ENCODE measurements at regions not wholly inside any gene's neighbourhood (a gene's known extent, or its start where the extent isn't known, plus 50 kb on each side); places are given as distances from the start of the nearest gene placed in this dataset.
A peak's percentile ranks its signal among the peaks of the same experiment; 100 is the strongest.

GRCh38 chr3:124459678-124460077 is 270.6 kb upstream of the UMPS start:
- Histone ChIP-seq H3K27me3 (replicated peaks in 1 of 2; ENCODE audit: control insufficient read depth in 2 of 2, extremely low read depth in 1 of 2, insufficient read depth in 2 of 2, low read length in 1 of 2) (peaks cover 2 to 3% of the 10 kb centered on the region in 2 experiments), H3K36me3 (ENCODE audit: control insufficient read depth in 2 of 2, extremely low read depth in 1 of 2, insufficient read depth in 1 of 2, low read length in 1 of 2) (no peaks in the 10 kb centered on the region), H3K4me1 (ENCODE audit: control insufficient read depth in 1 of 2, extremely low read depth in 1 of 2, insufficient read depth in 2 of 2, low read length in 2 of 2) (no peaks in the 10 kb centered on the region), H3K27ac (ENCODE audit: low read length) (no peak overlapping the region), H3K4me3 (ENCODE audit: control insufficient read depth in 1 of 2, extremely low read depth in 1 of 2, low read length in 1 of 2) (no peak overlapping the region), H3K9me3 (no peaks in the 10 kb centered on the region)
- no peaks in the 10 kb centered on the region for H3K36me3 Mint-ChIP-seq
- no peak for ATAC-seq (replicated peaks in 1 of 4)
- no peak overlapping the region for H3K4me3 Mint-ChIP-seq
- no peak overlapping the region for H3K27ac Mint-ChIP-seq
- POLR2A ChIA-PET, result no interaction called here
- peaks cover 18 to 27% of the 10 kb centered on the region in 2 donors for H3K27me3 Mint-ChIP-seq
- H3K9me3 Mint-ChIP-seq, result no peaks in the 10 kb centered on the region
- DNase-seq, result no peak
- H3K4me1 Mint-ChIP-seq, result no peaks in the 10 kb centered on the region
- WGBS (ENCODE audit: insufficient coverage), result no CpG with 5 or more reads among the region's 2 CpGs
- CTCF ChIA-PET, result no interaction called here

GRCh38 chr3:124461126-124461525 is 269.1 kb upstream of the UMPS start:
- ChIA-PET CTCF (interaction anchor here in 1 of 2 donors (1.0 kb wide), 1 partner anchor 9 kb away, joined by 3 read pairs; no protein-coding TSS in a partner anchor), POLR2A (no interaction called here)
- H3K9me3 ChIP-seq, result no peaks in the 10 kb centered on the region
- Mint-ChIP-seq H3K4me3 (no peak overlapping the region), H3K36me3 (no peaks in the 10 kb centered on the region), H3K9me3 (no peaks in the 10 kb centered on the region), H3K27ac (no peak overlapping the region), H3K27me3 (peaks cover 26% of the 10 kb centered on the region in 2 donors), H3K4me1 (no peaks in the 10 kb centered on the region)
- H3K4me1 ChIP-seq (ENCODE audit: control insufficient read depth in 1 of 2, extremely low read depth in 1 of 2, insufficient read depth in 2 of 2, low read length in 2 of 2), result no peaks in the 10 kb centered on the region
- no CpG with 5 or more reads among the region's 2 CpGs for WGBS (ENCODE audit: insufficient coverage)
- H3K4me3 ChIP-seq (ENCODE audit: control insufficient read depth in 1 of 2, extremely low read depth in 1 of 2, low read length in 1 of 2), result no peak overlapping the region
- DNase-seq (no peak), ATAC-seq (replicated peaks in 1 of 4) (no peak)
- H3K27ac ChIP-seq (ENCODE audit: low read length), result no peak overlapping the region
- peaks cover 0 to 6% of the 10 kb centered on the region in 2 experiments for H3K27me3 ChIP-seq (replicated peaks in 1 of 2; ENCODE audit: control insufficient read depth in 2 of 2, extremely low read depth in 1 of 2, insufficient read depth in 2 of 2, low read length in 1 of 2)
- H3K36me3 ChIP-seq (ENCODE audit: control insufficient read depth in 2 of 2, extremely low read depth in 1 of 2, insufficient read depth in 1 of 2, low read length in 1 of 2), result no peaks in the 10 kb centered on the region

DNA sequence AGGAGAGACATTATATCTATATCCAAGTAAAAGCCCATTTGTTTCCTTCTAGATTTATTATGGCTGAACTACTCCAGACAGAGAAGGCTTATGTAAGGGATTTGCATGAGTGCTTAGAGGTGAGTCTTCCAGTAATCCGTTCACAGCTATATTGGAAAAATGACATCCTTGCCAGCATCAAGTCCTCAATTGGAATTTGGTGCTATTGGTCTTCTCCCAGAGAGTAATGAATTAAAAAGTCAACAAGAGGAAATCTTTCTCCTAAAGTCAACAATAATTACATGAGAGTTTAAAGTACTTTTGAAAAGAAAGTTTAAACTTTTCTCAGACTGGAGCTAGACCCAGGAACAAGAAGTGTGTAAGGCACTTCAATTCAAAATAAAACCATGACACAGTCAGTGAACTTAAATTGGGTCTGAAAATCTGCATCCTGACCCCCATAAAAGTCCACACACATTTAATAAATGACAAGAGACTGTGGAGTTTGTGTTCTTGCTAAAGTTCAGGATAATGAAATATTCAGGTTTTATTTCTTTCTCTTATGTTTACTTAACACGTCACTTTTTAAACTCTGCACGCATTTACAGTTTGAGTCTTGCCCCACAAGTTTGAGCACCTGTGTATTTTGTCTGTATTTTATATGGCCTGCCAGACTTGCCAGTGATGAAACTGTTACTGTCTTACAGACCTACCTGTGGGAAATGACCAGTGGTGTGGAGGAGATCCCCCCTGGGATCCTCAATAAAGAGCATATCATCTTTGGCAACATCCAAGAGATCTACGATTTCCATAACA is 268.2 kb upstream of the UMPS start:
- DNase-seq (no peak), ATAC-seq (replicated peaks in 1 of 4) (no peak)
- Histone ChIP-seq H3K4me3 (ENCODE audit: control insufficient read depth in 1 of 2, extremely low read depth in 1 of 2, low read length in 1 of 2) (no peak overlapping the region), H3K27ac (ENCODE audit: low read length) (no peak overlapping the region), H3K4me1 (ENCODE audit: control insufficient read depth in 1 of 2, extremely low read depth in 1 of 2, insufficient read depth in 2 of 2, low read length in 2 of 2) (no peaks in the 10 kb centered on the region), H3K36me3 (ENCODE audit: control insufficient read depth in 2 of 2, extremely low read depth in 1 of 2, insufficient read depth in 1 of 2, low read length in 1 of 2) (no peaks in the 10 kb centered on the region), H3K9me3 (no peaks in the 10 kb centered on the region), H3K27me3 (replicated peaks in 1 of 2; ENCODE audit: control insufficient read depth in 2 of 2, extremely low read depth in 1 of 2, insufficient read depth in 2 of 2, low read length in 1 of 2) (peaks cover 0 to 6% of the 10 kb centered on the region in 2 experiments)
- 75% methylated on average over 1 of the region's 4 CpGs for WGBS (ENCODE audit: insufficient coverage)
- Mint-ChIP-seq H3K4me1 (no peaks in the 10 kb centered on the region), H3K36me3 (no peaks in the 10 kb centered on the region), H3K27me3 (peaks cover 23 to 26% of the 10 kb centered on the region in 2 donors), H3K4me3 (no peak overlapping the region), H3K9me3 (no peaks in the 10 kb centered on the region), H3K27ac (no peak overlapping the region)
- ChIA-PET CTCF (interaction anchor here in 1 of 2 donors (1.0 kb wide), 1 partner anchor 8 kb away, joined by 3 read pairs; no protein-coding TSS in a partner anchor), POLR2A (no interaction called here)

DNA sequence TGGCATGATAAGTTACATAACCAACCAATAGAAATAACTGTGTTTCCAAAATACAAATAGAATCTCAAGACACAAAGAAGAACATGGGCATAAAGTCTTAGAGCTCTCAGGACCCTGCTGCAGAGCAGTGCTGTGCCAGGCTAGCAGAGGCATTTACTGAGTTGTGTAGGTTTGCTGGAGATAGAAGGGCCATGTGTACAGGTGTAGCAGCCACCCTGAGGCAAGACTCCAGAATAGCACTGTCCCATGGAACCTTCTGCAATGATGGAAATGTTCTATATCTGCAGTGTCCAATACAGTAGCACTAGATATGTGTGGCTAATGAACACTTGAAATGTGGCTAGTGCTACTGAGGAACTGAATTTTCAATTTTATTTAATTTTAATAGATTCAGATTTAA is 267.0 kb upstream of the UMPS start:
- no peak for DNase-seq
- no peak overlapping the region for H3K4me3 Mint-ChIP-seq
- H3K9me3 Mint-ChIP-seq, result no peaks in the 10 kb centered on the region
- H3K9me3 ChIP-seq, result no peaks in the 10 kb centered on the region
- H3K4me3 ChIP-seq (ENCODE audit: control insufficient read depth in 1 of 2, extremely low read depth in 1 of 2, low read length in 1 of 2), result no peak overlapping the region
- H3K4me1 ChIP-seq (ENCODE audit: control insufficient read depth in 1 of 2, extremely low read depth in 1 of 2, insufficient read depth in 2 of 2, low read length in 2 of 2), result no peaks in the 10 kb centered on the region
- no peak for ATAC-seq (replicated peaks in 1 of 4)
- no peaks in the 10 kb centered on the region for H3K36me3 ChIP-seq (ENCODE audit: control insufficient read depth in 2 of 2, extremely low read depth in 1 of 2, insufficient read depth in 1 of 2, low read length in 1 of 2)
- H3K27ac ChIP-seq (ENCODE audit: low read length), result no peak overlapping the region
- peaks cover 0 to 6% of the 10 kb centered on the region in 2 experiments for H3K27me3 ChIP-seq (replicated peaks in 1 of 2; ENCODE audit: control insufficient read depth in 2 of 2, extremely low read depth in 1 of 2, insufficient read depth in 2 of 2, low read length in 1 of 2)
- H3K27ac Mint-ChIP-seq, result no peak overlapping the region
- H3K27me3 Mint-ChIP-seq, result peaks cover 25 to 31% of the 10 kb centered on the region in 2 donors
- CTCF ChIA-PET, result no interaction called here
- no peaks in the 10 kb centered on the region for H3K4me1 Mint-ChIP-seq
- no peaks in the 10 kb centered on the region for H3K36me3 Mint-ChIP-seq
- POLR2A ChIA-PET, result no interaction called here

DNA sequence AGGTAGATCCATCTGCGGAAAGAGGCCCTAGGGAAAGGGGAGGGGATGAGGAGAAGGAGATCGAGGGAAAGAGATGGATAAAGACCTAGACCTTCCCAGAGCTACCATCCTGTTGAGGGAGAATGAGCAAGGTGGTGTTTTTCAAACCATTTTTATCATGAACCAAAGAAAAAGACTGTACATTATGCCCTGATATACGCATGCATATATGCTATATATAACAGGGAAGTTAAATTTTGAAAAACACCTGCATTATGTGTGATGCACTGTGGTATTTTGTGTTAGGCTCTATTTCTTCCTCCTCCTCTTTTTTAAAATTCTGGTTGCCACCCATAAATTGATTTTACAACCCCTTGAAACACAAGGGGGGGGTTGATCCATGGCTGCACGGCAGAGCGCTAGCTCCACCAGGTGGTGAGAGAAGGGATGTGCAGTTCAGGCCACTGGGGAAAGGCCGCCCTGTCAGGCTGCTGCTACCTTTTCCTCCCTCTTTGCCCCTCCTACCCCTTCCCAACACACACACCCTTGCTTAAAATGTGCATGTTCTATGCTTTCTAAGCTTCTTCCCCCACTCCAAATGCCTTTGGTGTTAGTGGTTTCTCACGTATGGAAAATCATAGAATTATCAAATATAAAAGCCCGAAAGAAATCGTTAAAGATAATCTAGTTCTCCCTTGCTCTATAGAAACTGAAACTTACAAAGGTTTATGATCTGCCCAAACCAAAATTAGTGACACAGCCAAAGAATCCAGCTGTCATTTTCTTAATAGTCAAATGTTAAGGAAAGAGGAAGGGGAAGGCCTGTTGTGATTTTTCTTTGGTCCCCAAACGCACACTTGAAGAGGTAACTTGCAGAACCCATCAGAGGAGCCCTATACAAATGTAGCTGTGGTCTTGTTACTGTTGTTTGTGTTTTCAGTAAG is 262.0 kb upstream of the UMPS start:
- Mint-ChIP-seq H3K4me3 (no peak overlapping the region), H3K27me3 (peaks cover 36 to 39% of the 10 kb centered on the region in 2 donors), H3K9me3 (no peaks in the 10 kb centered on the region), H3K36me3 (no peaks in the 10 kb centered on the region), H3K4me1 (no peaks in the 10 kb centered on the region), H3K27ac (no peak overlapping the region)
- DNase-seq (peak in 1 of 35 experiments; percentile 9), ATAC-seq (replicated peaks in 1 of 4) (no peak)
- ChIA-PET POLR2A (no interaction called here), CTCF (no interaction called here)
- H3K36me3 ChIP-seq (ENCODE audit: control insufficient read depth in 2 of 2, extremely low read depth in 1 of 2, insufficient read depth in 1 of 2, low read length in 1 of 2), result no peaks in the 10 kb centered on the region
- no peaks in the 10 kb centered on the region for H3K4me1 ChIP-seq (ENCODE audit: control insufficient read depth in 1 of 2, extremely low read depth in 1 of 2, insufficient read depth in 2 of 2, low read length in 2 of 2)
- no peaks in the 10 kb centered on the region for H3K9me3 ChIP-seq
- peaks cover 0 to 6% of the 10 kb centered on the region in 2 experiments for H3K27me3 ChIP-seq (replicated peaks in 1 of 2; ENCODE audit: control insufficient read depth in 2 of 2, extremely low read depth in 1 of 2, insufficient read depth in 2 of 2, low read length in 1 of 2)
- H3K4me3 ChIP-seq (ENCODE audit: control insufficient read depth in 1 of 2, extremely low read depth in 1 of 2, low read length in 1 of 2), result no peak overlapping the region
- H3K27ac ChIP-seq (ENCODE audit: low read length), result no peak overlapping the region
- WGBS (ENCODE audit: insufficient coverage), result no CpG with 5 or more reads among the region's 10 CpGs

DNA sequence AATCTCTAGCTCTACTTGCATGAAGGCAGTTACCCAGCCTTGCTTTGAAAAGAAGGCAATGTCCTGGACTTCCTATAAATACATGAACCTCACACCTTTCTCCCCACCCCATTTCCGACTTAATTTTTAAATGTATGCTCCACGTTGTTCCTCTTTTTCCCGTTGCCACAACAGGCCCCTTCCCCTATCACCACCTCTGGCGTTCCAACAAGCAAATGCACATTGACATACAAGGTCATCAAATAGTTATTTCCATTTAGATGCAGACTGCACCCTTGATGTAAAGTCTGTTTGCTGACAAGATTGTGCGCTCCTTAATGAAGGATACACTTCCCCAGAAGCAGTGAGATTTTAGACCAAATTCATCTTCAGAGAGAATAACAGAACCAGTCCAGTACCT is 260.7 kb upstream of the UMPS start:
- Mint-ChIP-seq H3K9me3 (no peaks in the 10 kb centered on the region), H3K27ac (no peak overlapping the region), H3K4me3 (no peak overlapping the region), H3K36me3 (no peaks in the 10 kb centered on the region), H3K4me1 (no peaks in the 10 kb centered on the region), H3K27me3 (peaks cover 36 to 39% of the 10 kb centered on the region in 2 donors)
- 8% methylated on average over 3 of the region's 5 CpGs for WGBS (ENCODE audit: insufficient coverage)
- Histone ChIP-seq H3K27me3 (replicated peaks in 1 of 2; ENCODE audit: control insufficient read depth in 2 of 2, extremely low read depth in 1 of 2, insufficient read depth in 2 of 2, low read length in 1 of 2) (peaks cover 0 to 4% of the 10 kb centered on the region in 2 experiments), H3K4me1 (ENCODE audit: control insufficient read depth in 1 of 2, extremely low read depth in 1 of 2, insufficient read depth in 2 of 2, low read length in 2 of 2) (no peaks in the 10 kb centered on the region), H3K4me3 (ENCODE audit: control insufficient read depth in 1 of 2, extremely low read depth in 1 of 2, low read length in 1 of 2) (no peak overlapping the region), H3K36me3 (ENCODE audit: control insufficient read depth in 2 of 2, extremely low read depth in 1 of 2, insufficient read depth in 1 of 2, low read length in 1 of 2) (no peaks in the 10 kb centered on the region), H3K27ac (ENCODE audit: low read length) (no peak overlapping the region), H3K9me3 (no peaks in the 10 kb centered on the region)
- ChIA-PET POLR2A (no interaction called here), CTCF (no interaction called here)
- DNase-seq (no peak), ATAC-seq (replicated peaks in 1 of 4) (no peak)

All from T-cell (primary cell).